Neural cell (in vitro differentiated cells): ENCODE measurements at regions not wholly inside any gene's neighbourhood (a gene's known extent, or its start where the extent isn't known, plus 50 kb on each side); places are given as distances from the start of the nearest gene placed in this dataset.

Experiments used
- H2AFZ ChIP-seq: fragments of 200-600, 300-800 bp; sonication (generic), shearing (Covaris generic); 2 replicates; pipeline ENCODE4 v1.6.0; 2014; ENCODE audit warnings: low read depth, mild to moderate bottlenecking, antibody characterized with exemption, low read length, moderate library complexity
- H3F3A ChIP-seq: fragments of 200-600 bp; shearing (Covaris generic); 2 replicates; pipeline ENCODE4 v1.6.1; 2016; ENCODE audit warnings: mild to moderate bottlenecking, moderate library complexity, mixed read lengths, antibody characterized with exemption, low read length; ENCODE audit not compliant: insufficient read depth, poor library complexity, severe bottlenecking
- H3K27ac ChIP-seq: fragments of 200-600, 300-800 bp; sonication (generic), shearing (Covaris generic); 2 replicates; pipeline ENCODE4 v1.5.1; 2014; ENCODE audit warnings: mild to moderate bottlenecking, low read length, moderate library complexity
- H3K27me3 ChIP-seq: fragments of 300-800, 200-600 bp; sonication (generic), shearing (Covaris generic); 2 replicates; pipeline ENCODE4 v1.6.0; 2014; ENCODE audit warnings: mild to moderate bottlenecking, low read depth, low read length, moderate library complexity; ENCODE audit not compliant: insufficient read depth
- H3K36me3 ChIP-seq: fragments of 300-800, 200-600 bp; sonication (generic), shearing (Covaris generic); 2 replicates; pipeline ENCODE4 v1.5.1; 2014; ENCODE audit warnings: mild to moderate bottlenecking, antibody characterized with exemption, low read length, moderate library complexity; ENCODE audit not compliant: insufficient read depth
- H3K4me2 ChIP-seq: fragments of 300-800, 200-600 bp; sonication (generic), shearing (Covaris generic); 2 replicates; pipeline ENCODE4 v1.6.0; 2014; ENCODE audit warnings: mild to moderate bottlenecking, low read length
- H3K4me3 ChIP-seq: fragments of 300-800, 200-600 bp; sonication (generic), shearing (Covaris generic); 2 replicates; pipeline ENCODE4 v1.5.1; 2014; ENCODE audit warnings: mild to moderate bottlenecking, low read length, moderate library complexity
- H3K79me2 ChIP-seq: fragments of 200-600 bp; shearing (Covaris generic); replicated peaks from 2 replicates; pipeline ENCODE4 v1.6.0; 2014; ENCODE audit warnings: mild to moderate bottlenecking, low read length, moderate library complexity; ENCODE audit not compliant: insufficient read depth
- H3K9ac ChIP-seq: fragments of 300-800, 200-600 bp; sonication (generic), shearing (Covaris generic); 2 replicates; pipeline ENCODE4 v1.6.1; 2016; ENCODE audit warnings: mild to moderate bottlenecking, low read length, mixed read lengths
- H3K9me2 ChIP-seq: fragments of 200-600 bp; shearing (Covaris generic); 2 replicates; pipeline ENCODE4 v1.6.1; 2016; ENCODE audit warnings: mild to moderate bottlenecking, low read length, mixed read lengths; ENCODE audit not compliant: insufficient read depth
- H3K9me3 ChIP-seq: fragments of 200-600, 300-800 bp; sonication (generic), shearing (Covaris generic); 2 replicates; pipeline ENCODE4 v1.6.1; 2016; ENCODE audit warnings: mild to moderate bottlenecking, mixed run types, low read length, moderate library complexity, mixed read lengths
- H4K20me1 ChIP-seq: fragments of 200-600 bp; shearing (Covaris generic); 2 replicates; pipeline ENCODE4 v1.6.1; 2016; ENCODE audit warnings: mild to moderate bottlenecking, mixed run types; ENCODE audit not compliant: insufficient read depth
- CTCF ChIP-seq: fragments of 450-650 bp; IDR thresholded peaks from 2 replicates; pipeline ENCODE4 v1.5.1; 2014; ENCODE audit warnings: antibody characterized with exemption, mild to moderate bottlenecking, moderate library complexity; ENCODE audit not compliant: poor library complexity, severe bottlenecking
- EP300 ChIP-seq: fragments of 450-650 bp; conservative IDR thresholded peaks from 2 replicates; pipeline ENCODE4 v1.6.1; 2014; ENCODE audit warnings: antibody characterized with exemption, mild to moderate bottlenecking, moderate library complexity; ENCODE audit not compliant: poor library complexity, severe bottlenecking
- EZH2 ChIP-seq: fragments of 200-600, 300-800 bp; shearing (Covaris generic), sonication (generic); IDR thresholded peaks from 2 replicates; pipeline ENCODE4 v1.6.1; 2014; ENCODE audit warnings: antibody characterized with exemption, low read length, borderline replicate concordance, mild to moderate bottlenecking; ENCODE audit not compliant: insufficient read depth, poor library complexity, severe bottlenecking
- MXI1 ChIP-seq: fragments of 450-650 bp; conservative IDR thresholded peaks from 2 replicates; pipeline ENCODE4 v1.6.1; 2014; ENCODE audit warnings: antibody characterized with exemption, mild to moderate bottlenecking; ENCODE audit not compliant: poor library complexity, severe bottlenecking
- POLR2AphosphoS5 ChIP-seq: IDR thresholded peaks from 2 replicates; pipeline ENCODE4 v1.6.1; 2012
- RAD21 ChIP-seq: fragments of 450-650 bp; conservative IDR thresholded peaks from 2 replicates; pipeline ENCODE4 v1.6.1; 2014; ENCODE audit warnings: antibody characterized with exemption, mild to moderate bottlenecking, moderate library complexity
- REST ChIP-seq: IDR thresholded peaks from 2 replicates; pipeline ENCODE4 v1.6.1; 2012; ENCODE audit warnings: borderline replicate concordance
- SMC3 ChIP-seq: fragments of 450-650 bp; conservative IDR thresholded peaks from 2 replicates; pipeline ENCODE4 v1.6.1; 2014; ENCODE audit warnings: antibody characterized with exemption, mild to moderate bottlenecking, moderate library complexity; ENCODE audit not compliant: poor library complexity
- TAF1 ChIP-seq: IDR thresholded peaks from 2 replicates; pipeline ENCODE4 v1.6.1; 2012; ENCODE audit warnings: low read depth

- Histone ChIP-seq H2AFZ (no peak overlapping the region), H3K4me2 (no peak overlapping the region), H4K20me1 (no peaks in the 10 kb centered on the region), H3K9me3 (no peaks in the 10 kb centered on the region), H3F3A (no peaks in the 10 kb centered on the region), H3K9ac (no peak overlapping the region), H3K79me2 (no peaks in the 10 kb centered on the region), H3K27me3 (no peaks in the 10 kb centered on the region), H3K9me2 (no peaks in the 10 kb centered on the region), H3K27ac (no peak overlapping the region), H3K4me3 (no peak overlapping the region), H3K36me3 (no peaks in the 10 kb centered on the region)
- TF ChIP-seq POLR2AphosphoS5 (no peak), SMC3 (no peak), CTCF (no peak), EZH2 (no peak), MXI1 (no peak), RAD21 (no peak), TAF1 (no peak), EP300 (no peak), REST (no peak)
These were observed 450.6 kb upstream of the ARHGEF26 start for GRCh38 chr3:153670577-153670976.

DNA sequence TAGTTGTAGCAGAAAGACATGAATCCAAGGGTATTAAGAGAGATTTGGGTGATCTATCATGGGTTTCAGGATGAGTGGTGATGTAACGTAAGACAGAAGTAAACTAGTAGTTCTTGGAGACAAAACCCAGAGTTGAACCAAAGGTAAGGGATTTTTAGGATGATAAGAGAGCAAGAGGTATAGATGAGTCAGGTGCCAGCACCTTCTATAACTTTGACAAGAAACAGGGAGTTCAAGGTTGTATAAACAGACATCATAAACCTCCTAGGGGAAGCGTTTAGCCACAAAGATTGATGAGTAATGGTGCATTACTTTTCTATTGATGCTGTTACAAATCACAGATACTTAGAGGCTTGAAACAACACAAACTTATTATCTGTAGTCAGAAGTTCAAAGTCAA lies 447.3 kb upstream of the ARHGEF26 start:
- Histone ChIP-seq H4K20me1 (no peaks in the 10 kb centered on the region), H3K9me3 (no peaks in the 10 kb centered on the region), H3K36me3 (no peaks in the 10 kb centered on the region), H3K9me2 (no peaks in the 10 kb centered on the region), H3K4me3 (no peak overlapping the region), H3K4me2 (no peak overlapping the region), H2AFZ (no peak overlapping the region), H3K27me3 (no peaks in the 10 kb centered on the region), H3K27ac (no peak overlapping the region), H3K9ac (no peak overlapping the region), H3K79me2 (no peaks in the 10 kb centered on the region), H3F3A (no peaks in the 10 kb centered on the region)
- TF ChIP-seq EZH2 (no peak), SMC3 (no peak), TAF1 (no peak), EP300 (no peak), RAD21 (no peak), MXI1 (no peak), REST (no peak), CTCF (no peak), POLR2AphosphoS5 (no peak)
